Stimulated activated naive CD8-positive, alpha-beta T cell treated with anti-CD3 and anti-CD28 coated beads, Interleukin-15, amount 100 ng/mL, for 72 hours (primary cell): ENCODE measurements at regions not wholly inside any gene's neighbourhood (a gene's known extent, or its start where the extent isn't known, plus 50 kb on each side); places are given as distances from the start of the nearest gene placed in this dataset.

Experiments used
- ATAC-seq: fragments of 150-1000 bp; cut with Tn5 transposase; 2 replicates; pipeline ENCODE4 v1.10.0; 2021; ENCODE audit warnings: mild to moderate bottlenecking, moderate library complexity
- DNase-seq, 2 donors: peaks; one replicate each; pipeline ENCODE4 v3.0.0; 2021 to 2022
- H3K27ac Mint-ChIP-seq, 2 donors: one replicate each; pipeline ENCODE4 v1.8.0; 2022; ENCODE audit warnings: mild to moderate bottlenecking in 2 of 2, mixed read lengths in 2 of 2, moderate library complexity in 2 of 2
- H3K27me3 Mint-ChIP-seq: one replicate; pipeline ENCODE4 v1.8.0; 2022; ENCODE audit warnings: mixed read lengths
- H3K4me1 Mint-ChIP-seq: one replicate; pipeline ENCODE4 v1.8.0; 2022; ENCODE audit warnings: mild to moderate bottlenecking, mixed read lengths
- H3K4me3 Mint-ChIP-seq, 2 donors: one replicate each; pipeline ENCODE4 v1.8.0; 2022; ENCODE audit warnings: mild to moderate bottlenecking in 2 of 2, mixed read lengths in 2 of 2, moderate library complexity in 1 of 2
- H3K9me3 Mint-ChIP-seq, 2 donors: one replicate each; pipeline ENCODE4 v1.8.0; 2022; ENCODE audit warnings: mixed read lengths in 2 of 2

DNA sequence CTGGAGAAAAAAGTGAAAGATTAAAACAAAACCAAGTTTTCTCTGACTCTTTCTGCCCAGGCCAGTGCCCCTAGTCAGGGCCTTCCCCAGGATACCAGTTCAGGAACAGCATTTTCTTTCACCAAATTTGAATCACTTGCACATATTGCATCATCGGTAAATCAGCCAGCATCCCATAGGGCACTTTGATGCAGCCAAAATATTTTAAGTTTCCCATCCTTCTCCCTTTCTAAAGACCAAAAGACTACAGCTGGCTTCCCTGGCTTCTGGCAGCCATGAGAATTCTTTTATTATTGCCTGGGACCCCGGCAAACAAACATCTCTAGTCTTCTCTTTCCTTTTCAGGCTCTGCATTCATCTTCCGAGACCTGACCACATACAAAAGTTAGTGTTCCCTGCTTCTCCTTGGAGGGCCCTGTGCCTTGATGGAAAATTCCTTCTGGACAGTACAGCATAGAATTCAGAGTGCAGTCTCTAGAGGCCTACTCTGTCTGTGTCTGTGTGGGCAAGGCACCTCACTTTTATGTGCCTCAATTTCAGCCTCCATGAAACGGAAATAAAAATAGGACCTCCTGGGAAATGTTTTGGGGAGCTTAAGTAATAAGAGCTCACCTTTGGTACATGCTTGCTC is 348.0 kb downstream of the VPS13C start:
- H3K4me1 Mint-ChIP-seq, result no peaks in the 10 kb centered on the region
- no peaks in the 10 kb centered on the region for H3K27me3 Mint-ChIP-seq
- no peak overlapping the region for H3K4me3 Mint-ChIP-seq
- no peaks in the 10 kb centered on the region for H3K9me3 Mint-ChIP-seq
- no peak for DNase-seq
- no peak for ATAC-seq
- H3K27ac Mint-ChIP-seq, result no peak overlapping the region

DNA sequence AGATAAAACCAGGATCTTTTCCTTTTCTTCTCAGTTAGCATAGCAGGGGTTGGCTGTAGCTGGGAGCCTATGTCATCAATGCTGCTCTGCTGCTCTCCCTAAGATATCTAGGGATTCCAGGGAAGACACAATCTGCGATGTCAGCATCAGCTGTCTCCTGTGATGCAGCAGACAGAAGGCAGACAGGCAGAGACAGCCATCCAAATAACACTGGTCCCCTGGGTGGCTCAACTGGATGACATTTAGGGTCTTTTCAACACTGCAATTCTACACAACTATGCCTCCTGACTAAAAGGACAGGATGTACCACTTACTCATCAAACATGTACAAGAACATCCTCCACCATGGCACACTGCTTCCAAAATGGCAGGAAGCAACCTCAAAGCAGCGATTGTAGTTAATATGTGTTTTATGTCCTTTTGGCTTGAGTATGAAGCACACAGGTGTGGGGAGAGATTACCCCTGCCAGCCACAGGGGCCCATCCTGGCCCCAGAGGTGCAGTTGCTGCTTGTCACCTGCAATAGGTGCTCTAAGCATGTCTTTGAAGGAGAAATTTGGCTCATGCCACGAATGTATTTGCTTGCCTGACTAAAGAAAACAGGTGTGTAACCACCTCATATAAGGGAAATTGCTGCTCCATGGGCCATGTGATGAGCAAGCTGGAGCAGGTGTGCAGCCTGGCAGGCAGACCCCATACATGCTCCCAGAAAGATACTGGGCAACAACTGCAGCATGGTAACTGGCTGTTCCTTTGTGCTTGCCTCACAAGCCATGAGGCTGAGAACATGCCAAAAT is 357.8 kb downstream of the VPS13C start:
- H3K9me3 Mint-ChIP-seq, result no peaks in the 10 kb centered on the region
- DNase-seq (no peak), ATAC-seq (no peak)
- no peaks in the 10 kb centered on the region for H3K4me1 Mint-ChIP-seq
- peaks cover 14% of the 10 kb centered on the region for H3K27me3 Mint-ChIP-seq
- no peak overlapping the region for H3K27ac Mint-ChIP-seq
- no peak overlapping the region for H3K4me3 Mint-ChIP-seq

DNA sequence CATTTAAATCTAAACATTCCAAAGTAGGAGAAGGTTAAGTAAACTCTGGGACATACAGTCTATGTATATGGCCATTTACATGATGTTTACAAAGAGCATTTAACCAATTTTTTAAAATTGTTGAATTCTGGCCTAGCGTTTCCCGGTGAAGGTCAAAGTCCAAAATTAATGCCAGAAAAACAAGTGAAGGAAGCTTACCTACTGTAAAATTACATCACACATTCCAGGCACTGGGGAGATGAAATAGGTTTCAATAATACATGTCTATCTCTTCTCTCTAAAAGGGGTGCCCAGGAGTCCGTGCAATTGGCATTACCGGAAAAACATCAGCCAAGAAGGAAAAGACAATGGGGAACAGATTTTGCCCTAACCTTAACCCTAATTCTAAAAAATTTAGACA is 358.8 kb downstream of the VPS13C start:
- Mint-ChIP-seq H3K4me3 (no peak overlapping the region), H3K4me1 (no peaks in the 10 kb centered on the region), H3K27me3 (peaks cover 23% of the 10 kb centered on the region), H3K27ac (no peak overlapping the region), H3K9me3 (no peaks in the 10 kb centered on the region)
- ATAC-seq (no peak), DNase-seq (no peak)

DNA sequence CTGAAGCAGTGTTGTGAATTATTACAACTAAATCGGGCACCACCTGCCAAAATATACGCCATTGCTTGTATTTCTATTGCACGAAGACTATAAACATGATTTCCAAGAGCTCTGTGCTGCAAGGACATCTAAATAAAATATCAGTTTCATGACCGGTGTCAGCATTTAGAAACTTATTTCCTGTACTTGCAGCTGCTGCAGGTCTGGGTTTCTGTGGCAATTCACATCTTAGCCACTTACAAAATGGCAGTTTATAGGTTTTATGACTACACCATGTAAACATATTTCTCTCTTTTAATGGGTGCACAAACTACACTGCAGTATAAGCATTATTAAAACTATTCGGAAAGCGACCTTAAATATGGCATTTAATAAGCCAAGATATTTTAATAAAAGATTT is 359.4 kb downstream of the VPS13C start:
- ATAC-seq (no peak), DNase-seq (no peak)
- Mint-ChIP-seq H3K27ac (no peak overlapping the region), H3K4me1 (no peaks in the 10 kb centered on the region), H3K4me3 (no peak overlapping the region), H3K27me3 (peaks cover 23% of the 10 kb centered on the region), H3K9me3 (no peaks in the 10 kb centered on the region)

DNA sequence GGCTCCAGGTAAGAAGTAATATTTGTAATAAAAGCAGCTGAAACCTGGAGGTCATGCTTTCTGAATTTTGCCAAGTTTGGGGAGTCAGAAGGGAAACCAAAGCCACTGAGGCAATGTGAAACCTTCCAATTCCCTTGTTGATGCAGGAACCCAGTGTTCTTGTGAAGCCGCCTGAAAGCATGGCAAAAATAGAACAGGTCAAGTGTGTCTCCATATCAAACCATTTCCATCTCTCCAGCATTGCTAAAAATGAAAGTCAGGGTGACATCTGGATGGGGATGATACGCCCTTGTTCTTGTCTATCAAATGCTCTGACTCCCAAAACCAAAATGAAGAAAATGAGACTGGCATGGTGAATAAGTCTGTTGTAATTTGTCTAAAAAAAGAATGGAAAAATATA is 362.5 kb downstream of the VPS13C start:
- DNase-seq (no peak), ATAC-seq (no peak)
- no peaks in the 10 kb centered on the region for H3K4me1 Mint-ChIP-seq
- H3K4me3 Mint-ChIP-seq, result no peak overlapping the region
- no peaks in the 10 kb centered on the region for H3K9me3 Mint-ChIP-seq
- peaks cover 28% of the 10 kb centered on the region for H3K27me3 Mint-ChIP-seq
- H3K27ac Mint-ChIP-seq, result no peak overlapping the region

DNA sequence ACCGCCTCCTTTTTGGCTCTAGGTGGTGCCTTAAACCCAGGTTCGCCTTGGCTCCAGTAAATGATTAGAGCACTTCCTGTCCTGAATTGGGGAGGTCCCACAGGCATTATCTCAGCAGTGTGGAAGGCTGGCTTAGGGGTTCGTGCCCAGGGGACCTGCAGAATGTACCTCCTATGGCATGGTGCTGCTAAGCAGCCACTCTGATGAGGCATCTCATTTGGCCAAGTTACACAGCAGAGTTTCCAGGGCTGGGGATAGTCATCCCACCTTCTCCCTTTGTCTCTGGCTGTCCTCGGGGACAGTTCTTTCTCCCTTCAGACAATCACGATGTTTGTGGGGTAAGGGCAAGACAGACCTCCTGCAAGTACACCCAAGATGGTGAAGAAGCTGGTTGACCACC is 371.2 kb downstream of the VPS13C start:
- H3K27ac Mint-ChIP-seq, result no peak overlapping the region
- no peaks in the 10 kb centered on the region for H3K9me3 Mint-ChIP-seq
- no peak for ATAC-seq
- no peaks in the 10 kb centered on the region for H3K4me1 Mint-ChIP-seq
- no peak overlapping the region for H3K4me3 Mint-ChIP-seq
- peaks cover 13% of the 10 kb centered on the region for H3K27me3 Mint-ChIP-seq
- no peak for DNase-seq

DNA sequence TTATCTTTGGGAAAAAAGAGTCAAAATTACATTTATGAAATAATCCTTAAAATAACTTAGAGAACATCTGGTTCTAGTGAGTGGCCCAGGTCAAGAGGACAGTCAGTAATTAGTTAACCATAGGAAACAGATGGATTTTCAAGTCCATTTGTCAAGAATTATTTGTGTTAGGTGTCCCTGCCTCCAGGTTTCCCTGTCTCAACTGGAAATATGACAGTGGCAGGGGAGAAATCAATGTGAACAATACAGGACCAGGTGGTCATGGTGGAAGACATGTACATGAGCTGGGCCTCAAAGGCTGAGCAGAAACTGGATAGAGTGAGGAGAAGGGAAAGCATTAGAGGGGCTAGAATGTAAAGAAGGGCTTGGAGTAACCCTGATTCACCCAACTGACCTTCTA is 372.6 kb downstream of the VPS13C start:
- no peaks in the 10 kb centered on the region for H3K4me1 Mint-ChIP-seq
- peaks cover 13% of the 10 kb centered on the region for H3K27me3 Mint-ChIP-seq
- H3K27ac Mint-ChIP-seq, result no peak overlapping the region
- DNase-seq (no peak), ATAC-seq (no peak)
- H3K4me3 Mint-ChIP-seq, result no peak overlapping the region
- H3K9me3 Mint-ChIP-seq, result no peaks in the 10 kb centered on the region

DNA sequence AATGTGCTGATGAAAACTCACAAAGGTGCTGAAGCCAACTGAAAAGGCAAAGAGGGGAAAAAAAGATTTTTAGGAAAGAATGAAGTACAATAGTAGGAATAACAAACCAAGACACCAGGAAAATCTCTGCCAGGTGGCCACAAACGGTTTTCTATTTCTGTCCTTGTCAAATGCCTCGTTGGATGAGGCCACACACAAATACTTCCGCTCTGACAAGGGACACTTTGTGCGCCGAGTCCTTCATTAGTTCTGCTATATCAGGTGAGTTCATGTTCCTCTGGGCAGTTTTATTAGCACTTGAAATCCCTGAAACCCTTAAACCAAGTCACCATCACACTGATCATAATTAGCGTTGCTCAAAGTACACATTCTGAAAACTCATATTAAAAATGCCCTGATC is 373.1 kb downstream of the VPS13C start:
- Mint-ChIP-seq H3K9me3 (no peaks in the 10 kb centered on the region), H3K4me3 (no peak overlapping the region), H3K27ac (no peak overlapping the region), H3K27me3 (peaks cover 13% of the 10 kb centered on the region), H3K4me1 (no peaks in the 10 kb centered on the region)
- ATAC-seq (no peak), DNase-seq (no peak)

DNA sequence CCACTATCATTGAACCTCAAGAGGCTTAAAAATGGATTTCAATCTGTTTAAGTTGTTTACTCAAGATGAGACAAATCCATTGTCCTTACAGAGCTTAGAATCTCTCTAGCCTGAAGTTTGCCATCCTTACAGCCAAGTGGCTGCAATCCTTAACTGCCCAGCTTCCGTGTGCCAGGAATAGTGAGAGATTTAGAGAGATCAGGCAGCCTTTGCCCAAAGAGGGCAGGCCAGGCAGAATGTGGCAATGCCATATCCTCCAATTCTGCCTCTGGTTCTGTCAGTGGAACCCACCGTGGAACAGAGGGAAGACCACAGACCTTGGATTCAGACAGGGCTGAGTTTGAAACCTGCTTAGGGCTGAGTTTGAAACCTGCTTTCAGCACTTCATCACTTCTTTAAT is 374.3 kb downstream of the VPS13C start:
- H3K4me1 Mint-ChIP-seq, result no peaks in the 10 kb centered on the region
- peaks cover 3% of the 10 kb centered on the region for H3K27me3 Mint-ChIP-seq
- peak overlapping the region in 1 of 2 donors; percentile 36 for H3K27ac Mint-ChIP-seq
- DNase-seq, result no peak
- ATAC-seq, result no peak
- H3K9me3 Mint-ChIP-seq, result no peaks in the 10 kb centered on the region
- H3K4me3 Mint-ChIP-seq, result no peak overlapping the region

DNA sequence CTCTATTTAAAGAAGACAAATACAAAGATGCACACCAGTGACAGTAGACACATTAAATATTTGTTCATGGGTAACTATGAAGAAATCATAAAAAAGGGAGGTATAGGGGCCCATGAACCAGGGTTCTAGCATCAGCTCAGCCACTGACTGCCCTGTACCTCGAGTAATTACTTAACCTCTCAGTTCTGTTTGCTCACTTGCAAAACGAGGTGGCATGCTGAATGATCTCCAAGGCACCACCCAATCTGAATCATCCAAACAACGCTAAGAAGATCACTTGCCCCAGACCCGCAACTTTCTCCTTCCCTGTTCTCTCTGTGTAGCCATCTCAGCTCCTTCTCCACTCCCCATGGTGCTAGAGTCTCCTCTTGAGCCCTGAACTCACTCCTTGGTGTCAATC is 374.7 kb downstream of the VPS13C start:
- no peaks in the 10 kb centered on the region for H3K9me3 Mint-ChIP-seq
- no peak for DNase-seq
- H3K27ac Mint-ChIP-seq, result peak overlapping the region in 1 of 2 donors; percentile 36
- H3K4me3 Mint-ChIP-seq, result no peak overlapping the region
- H3K4me1 Mint-ChIP-seq, result no peaks in the 10 kb centered on the region
- H3K27me3 Mint-ChIP-seq, result no peaks in the 10 kb centered on the region
- ATAC-seq, result no peak

DNA sequence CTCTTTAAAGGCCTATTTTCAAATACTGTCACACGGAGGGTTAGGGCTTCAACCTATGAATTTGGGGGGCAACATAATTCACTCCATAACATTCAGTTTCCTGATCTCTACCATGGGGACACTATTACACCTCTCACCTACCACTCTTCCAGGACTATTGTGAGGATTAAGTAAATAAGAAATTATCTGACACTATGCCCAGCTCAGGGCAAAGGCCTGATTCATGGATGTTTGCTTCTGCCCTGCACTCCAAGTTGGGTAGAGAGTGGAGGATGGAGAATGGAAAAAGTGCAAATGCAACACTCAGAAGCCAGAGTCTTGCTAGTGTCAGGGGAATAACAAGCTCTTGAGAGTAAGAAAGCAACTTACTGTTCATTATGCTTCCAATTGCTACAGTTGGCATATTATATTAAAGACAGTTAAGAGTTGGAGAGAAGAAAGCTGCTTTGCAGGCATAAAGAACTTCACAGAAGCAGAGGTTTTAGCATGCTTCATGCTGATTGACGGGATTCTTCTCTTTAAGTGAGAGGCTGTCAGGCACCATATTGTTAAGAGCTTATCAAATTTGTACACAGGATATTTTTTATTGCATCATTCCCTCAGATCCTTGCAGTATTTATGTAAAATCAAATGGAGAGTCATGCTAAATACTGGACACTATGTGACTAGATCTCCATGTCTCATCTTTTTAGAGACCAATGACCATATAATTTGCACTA is 375.3 kb downstream of the VPS13C start:
- peak overlapping the region in 1 of 2 donors; percentile 9 for H3K27ac Mint-ChIP-seq
- DNase-seq (no peak), ATAC-seq (no peak)
- H3K4me3 Mint-ChIP-seq, result no peak overlapping the region
- no peaks in the 10 kb centered on the region for H3K27me3 Mint-ChIP-seq
- H3K4me1 Mint-ChIP-seq, result no peaks in the 10 kb centered on the region
- no peaks in the 10 kb centered on the region for H3K9me3 Mint-ChIP-seq

DNA sequence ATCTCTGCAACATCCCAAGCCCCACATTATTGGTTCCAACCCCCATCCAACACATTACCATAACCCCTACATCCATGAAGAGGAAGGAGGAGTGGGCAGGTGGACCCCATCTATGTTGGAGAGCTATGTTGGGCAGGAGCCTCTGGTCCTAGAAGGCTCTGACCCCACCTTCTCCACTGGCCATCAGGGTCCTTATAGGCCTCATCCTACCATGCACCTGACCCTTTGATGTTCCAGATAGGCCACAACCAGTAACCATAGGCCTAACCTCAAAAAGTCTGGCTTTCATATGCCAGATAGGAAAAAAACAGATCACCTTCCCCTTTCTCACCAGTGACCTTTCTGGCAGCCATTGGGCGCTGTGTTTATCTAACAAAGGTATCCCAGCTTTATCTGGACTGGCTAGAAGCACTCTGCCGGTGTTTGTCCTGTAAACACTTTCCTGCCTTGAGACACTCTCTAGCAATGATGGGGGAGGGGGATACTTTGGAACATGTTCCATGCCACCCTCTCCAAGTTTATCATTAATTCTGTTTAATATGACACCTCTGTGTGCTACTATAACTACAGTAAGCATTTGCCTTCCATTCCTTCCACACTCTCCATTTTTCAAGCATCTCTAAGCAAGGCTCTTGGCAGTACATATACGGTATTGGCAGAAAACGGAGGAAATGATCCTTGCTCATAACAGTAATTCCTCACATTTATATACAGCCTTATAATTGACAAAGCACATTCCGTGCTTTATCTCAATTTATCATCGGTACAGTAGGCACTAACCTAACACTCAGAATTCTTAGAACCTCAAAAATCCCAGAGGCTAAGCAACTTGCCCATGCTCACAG is 377.1 kb downstream of the VPS13C start:
- peaks cover 3 to 6% of the 10 kb centered on the region in 2 donors for H3K9me3 Mint-ChIP-seq
- no peak overlapping the region for H3K27ac Mint-ChIP-seq
- no peak overlapping the region for H3K4me3 Mint-ChIP-seq
- DNase-seq (no peak), ATAC-seq (no peak)
- H3K4me1 Mint-ChIP-seq, result no peaks in the 10 kb centered on the region
- H3K27me3 Mint-ChIP-seq, result no peaks in the 10 kb centered on the region

DNA sequence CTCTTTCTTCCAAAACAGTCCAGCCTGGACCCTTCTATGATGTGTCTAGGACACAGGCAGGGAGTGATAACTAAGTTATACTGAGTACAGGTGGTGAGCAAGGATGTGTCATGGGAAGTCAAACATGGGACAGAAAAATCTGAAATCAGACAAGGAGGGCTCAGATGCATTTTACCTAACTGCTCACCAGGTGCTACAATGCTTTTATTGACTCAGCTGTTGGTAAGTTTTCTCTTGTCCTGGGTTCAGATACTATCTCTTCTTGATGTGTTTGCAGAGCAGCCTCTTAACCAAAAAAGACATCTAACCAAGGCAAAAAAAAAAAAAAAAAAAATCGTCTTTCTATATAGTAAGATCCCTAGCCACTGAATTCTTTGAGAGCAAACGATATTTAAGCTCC is 378.6 kb downstream of the VPS13C start:
- Mint-ChIP-seq H3K27me3 (no peaks in the 10 kb centered on the region), H3K9me3 (peaks cover 5 to 8% of the 10 kb centered on the region in 2 donors), H3K27ac (no peak overlapping the region), H3K4me3 (no peak overlapping the region), H3K4me1 (no peaks in the 10 kb centered on the region)
- no peak for ATAC-seq
- no peak for DNase-seq

DNA sequence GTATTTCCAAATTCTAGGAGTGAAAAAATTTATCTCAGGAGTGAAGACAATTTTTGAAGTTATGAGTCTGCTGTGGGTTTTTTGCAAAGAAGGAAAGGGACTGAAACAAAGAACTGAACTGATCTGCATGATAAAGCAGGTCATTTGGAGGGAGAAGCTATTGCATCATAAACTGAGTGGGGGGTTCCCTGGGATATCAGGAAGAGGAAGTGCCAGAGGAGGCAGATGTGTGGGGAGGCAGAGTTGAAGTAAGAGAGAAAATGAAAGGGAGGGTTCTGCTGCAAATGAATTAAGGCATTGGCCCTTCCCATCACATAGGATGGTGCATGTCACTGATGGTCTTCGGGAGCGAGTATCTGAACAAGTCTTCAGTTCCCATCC is 379.2 kb downstream of the VPS13C start:
- peaks cover 5 to 8% of the 10 kb centered on the region in 2 donors for H3K9me3 Mint-ChIP-seq
- DNase-seq, result no peak

DNA sequence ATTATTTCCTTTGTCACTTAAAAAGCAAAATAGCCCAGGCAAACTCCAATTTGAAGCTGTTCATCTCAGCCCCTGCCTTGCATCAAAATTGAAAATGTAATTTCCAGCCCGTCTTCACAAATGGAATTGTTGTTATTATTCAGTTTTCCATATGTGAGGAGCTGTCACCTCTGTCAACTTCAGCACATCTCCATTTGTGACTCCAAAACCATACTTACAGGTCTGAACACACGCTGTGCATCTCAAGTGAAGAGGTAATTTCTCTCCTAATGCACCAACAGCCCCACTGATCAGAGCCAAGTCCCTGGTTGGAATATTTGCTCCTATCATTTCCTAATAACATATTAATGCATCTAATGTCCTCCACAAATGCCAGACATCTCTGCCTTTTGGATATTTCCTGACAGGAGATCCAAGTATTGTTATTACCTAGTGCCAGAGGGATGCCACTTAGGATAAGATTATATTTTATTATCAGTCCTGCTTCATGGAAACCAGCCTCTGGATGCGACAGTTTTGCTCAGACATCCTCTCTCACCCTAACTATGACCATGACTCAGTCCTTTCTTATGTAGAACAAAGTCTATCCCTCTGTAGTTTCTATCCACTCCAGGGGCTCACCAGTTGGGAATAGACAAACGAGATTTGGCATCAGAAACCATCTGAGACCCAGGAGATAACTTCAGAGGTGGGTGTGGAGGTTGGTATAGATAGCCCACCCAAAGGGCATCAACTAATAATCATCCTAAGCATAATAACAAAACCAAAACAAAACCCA is 379.8 kb downstream of the VPS13C start:
- Mint-ChIP-seq H3K4me3 (no peak overlapping the region), H3K27me3 (no peaks in the 10 kb centered on the region), H3K27ac (no peak overlapping the region), H3K4me1 (no peaks in the 10 kb centered on the region), H3K9me3 (peaks cover 5 to 8% of the 10 kb centered on the region in 2 donors)
- ATAC-seq, result no peak
- DNase-seq, result no peak

More for the DNA sequence above, 379.2 kb downstream of the VPS13C start:
- no peak overlapping the region for H3K27ac Mint-ChIP-seq
- ATAC-seq, result no peak
- no peaks in the 10 kb centered on the region for H3K27me3 Mint-ChIP-seq
- H3K4me3 Mint-ChIP-seq, result no peak overlapping the region
- H3K4me1 Mint-ChIP-seq, result no peaks in the 10 kb centered on the region
